Endothelial cell of umbilical vein (primary cell): ENCODE measurements at regions not wholly inside any gene's neighbourhood (a gene's known extent, or its start where the extent isn't known, plus 50 kb on each side); places are given as distances from the start of the nearest gene placed in this dataset.

Experiments used
- CTCF ChIP-seq, 2 donors: IDR thresholded peaks; 1 replicate in 1 of 2; 2 replicates in 1 of 2; pipeline ENCODE4 v1.5.1; 2011; ENCODE audit warnings: low read length in 2 of 2, mild to moderate bottlenecking in 2 of 2, moderate library complexity in 2 of 2, control low read depth in 1 of 2, inconsistent platforms in 1 of 2, low read depth in 1 of 2; ENCODE audit not compliant: insufficient read depth in 1 of 2; ENCODE audit errors: extremely low read depth in 1 of 2
- MAX ChIP-seq: IDR thresholded peaks from 2 replicates; pipeline ENCODE4 v1.6.1; 2011; ENCODE audit not compliant: insufficient read depth, insufficient read length
- MYC ChIP-seq: IDR thresholded peaks from one replicate; pipeline ENCODE4 v1.6.1; 2011; ENCODE audit warnings: mild to moderate bottlenecking, low read depth, low read length
- POLR2A ChIP-seq: IDR thresholded peaks from 2 replicates; pipeline ENCODE4 v1.6.1; 2012; ENCODE audit warnings: low read depth, mild to moderate bottlenecking, control low read depth, low read length
- POLR2AphosphoS5 ChIP-seq: IDR thresholded peaks from 2 replicates; pipeline ENCODE4 v1.6.1; 2012; ENCODE audit warnings: low read depth, mild to moderate bottlenecking, control low read depth, low read length, moderate library complexity; ENCODE audit not compliant: insufficient read depth

- no peak for TF ChIP-seq CTCF (IDR thresholded peaks at IDR 0.05; ENCODE audit: extremely low read depth in 1 of 2, insufficient read depth in 1 of 2, low read depth in 1 of 2, low read length in 2 of 2)
- TF ChIP-seq MAX: no peak
- peak; percentile 74 for TF ChIP-seq POLR2AphosphoS5
- peak; percentile 49 for TF ChIP-seq POLR2A
- no peak for TF ChIP-seq MYC
These were observed 174.7 kb upstream of the GRB10 start for GRCh38 chr7:50957431-50957830.
